SH-SY5Y (cell line): ENCODE measurements at regions not wholly inside any gene's neighbourhood (a gene's known extent, or its start where the extent isn't known, plus 50 kb on each side); places are given as distances from the start of the nearest gene placed in this dataset.

Experiments
- GATA2 ChIP-seq: IDR thresholded peaks from 2 replicates; pipeline ENCODE4 v1.6.1; 2011; ENCODE audit warnings: mild to moderate bottlenecking, low read depth, low read length
- GATA3 ChIP-seq: IDR thresholded peaks from 2 replicates; pipeline ENCODE4 v1.6.1; 2011; ENCODE audit warnings: low read depth, mild to moderate bottlenecking, low read length, moderate library complexity

- TF ChIP-seq GATA3 (no peak), GATA2 (no peak)
These were observed 72.9 kb upstream of the SHB start for GRCh38 chr9:38141746-38142591.

GRCh38 chr9:38138276-38138675, 69.2 kb upstream of the SHB start:
- TF ChIP-seq GATA2: no peak
- TF ChIP-seq GATA3: no peak

GRCh38 chr9:38137342-38137741, 68.3 kb upstream of the SHB start:
- no peak for TF ChIP-seq GATA2
- TF ChIP-seq GATA3: no peak

GRCh38 chr9:38136386-38136785, 67.4 kb upstream of the SHB start:
- no peak for TF ChIP-seq GATA3
- no peak for TF ChIP-seq GATA2

- no peak for TF ChIP-seq GATA3
- TF ChIP-seq GATA2: no peak
These were observed 65.7 kb upstream of the SHB start for GRCh38 chr9:38134611-38135237.

GRCh38 chr9:38133595-38133994, 64.6 kb upstream of the SHB start:
- no peak for TF ChIP-seq GATA2
- TF ChIP-seq GATA3: no peak

GRCh38 chr9:38132956-38133355, 63.9 kb upstream of the SHB start:
- TF ChIP-seq GATA2: no peak

GRCh38 chr9:38131729-38132128, 62.7 kb upstream of the SHB start:
- TF ChIP-seq GATA3: no peak
- no peak for TF ChIP-seq GATA2

GRCh38 chr9:38130724-38131123, 61.7 kb upstream of the SHB start:
- TF ChIP-seq GATA2 (no peak), GATA3 (no peak)

GRCh38 chr9:38129366-38129765, 60.3 kb upstream of the SHB start:
- TF ChIP-seq GATA3 (no peak), GATA2 (no peak)

GRCh38 chr9:38128752-38129270, 59.8 kb upstream of the SHB start:
- no peak for TF ChIP-seq GATA2
- TF ChIP-seq GATA3: no peak

- TF ChIP-seq GATA2 (no peak), GATA3 (no peak)
These were observed 58.3 kb upstream of the SHB start for GRCh38 chr9:38127271-38127839.

- no peak for TF ChIP-seq GATA2
- no peak for TF ChIP-seq GATA3
These were observed 57.7 kb upstream of the SHB start for GRCh38 chr9:38126730-38127129.

- TF ChIP-seq GATA2 (no peak), GATA3 (no peak)
These were observed 56.9 kb upstream of the SHB start for GRCh38 chr9:38125889-38126288.

- TF ChIP-seq GATA2 (no peak), GATA3 (no peak)
These were observed 51.9 kb upstream of the SHB start for GRCh38 chr9:38120961-38121360.
